Stimulated activated naive CD4-positive, alpha-beta T cell treated with Interleukin-2 at 50 U/mL for 16 hours (primary cell): ENCODE measurements at regions not wholly inside any gene's neighbourhood (a gene's known extent, or its start where the extent isn't known, plus 50 kb on each side); places are given as distances from the start of the nearest gene placed in this dataset.

Experiments
- DNase-seq: peaks from one replicate; lab custom pipeline; 2025; lab: John Stamatoyannopoulos, UW

DNA sequence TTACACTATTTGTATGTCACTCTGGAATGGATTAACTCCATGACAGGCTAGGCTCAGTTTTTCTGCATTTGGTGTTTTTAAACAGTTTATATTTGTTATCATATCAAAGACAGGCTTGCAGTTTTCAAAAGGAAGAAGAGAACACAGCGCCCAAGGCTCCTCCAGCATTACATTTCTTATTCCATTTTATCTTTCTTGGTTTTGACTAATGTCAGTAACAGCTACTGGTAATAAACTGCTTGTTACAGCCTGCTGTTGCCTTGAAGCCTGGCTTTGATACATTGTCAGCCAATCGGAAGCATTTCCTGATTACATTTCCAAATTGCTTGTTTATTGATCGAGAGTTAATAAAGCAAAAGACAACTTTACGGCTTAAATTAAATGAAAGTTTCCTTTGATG, 166.0 kb upstream of the MDFIC start:
- DNase-seq = no peak

- DNase-seq = no peak
Observed at GRCh38 chr7:114758661-114759227, 163.2 kb upstream of the MDFIC start.

DNA sequence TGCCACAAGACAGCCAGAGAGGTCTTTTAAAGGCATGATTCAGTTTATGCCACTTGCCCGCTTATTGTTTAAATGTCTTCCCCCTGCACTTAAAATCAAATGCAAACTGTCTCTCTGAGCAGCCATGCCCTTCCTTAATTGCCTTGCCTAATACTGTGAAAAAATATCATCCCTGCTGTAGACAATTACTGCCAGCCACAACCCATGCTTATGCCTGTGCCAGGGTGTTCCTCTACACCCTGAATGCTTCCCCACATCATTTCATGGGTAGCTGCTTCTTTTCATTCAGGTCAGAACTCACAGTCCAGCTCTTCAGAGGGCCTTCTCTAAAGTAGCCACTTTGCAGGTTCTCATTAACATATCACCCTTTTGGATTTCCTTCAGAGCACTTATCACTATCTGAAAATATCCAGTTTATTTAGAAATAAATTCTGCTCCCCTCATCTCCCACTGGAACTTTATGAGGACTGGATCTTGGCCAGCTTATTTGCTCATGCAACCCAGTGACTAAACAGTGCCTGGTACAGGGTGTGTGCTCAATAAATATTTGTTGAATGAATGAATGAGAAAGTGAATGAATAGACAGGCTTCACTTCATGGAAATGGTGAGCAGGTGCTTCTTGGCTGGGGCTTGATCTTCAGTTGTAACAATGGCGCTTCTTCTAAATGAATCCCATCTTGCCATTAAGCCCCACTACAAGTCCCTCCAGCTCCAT, 162.4 kb upstream of the MDFIC start:
- no peak for DNase-seq

DNA sequence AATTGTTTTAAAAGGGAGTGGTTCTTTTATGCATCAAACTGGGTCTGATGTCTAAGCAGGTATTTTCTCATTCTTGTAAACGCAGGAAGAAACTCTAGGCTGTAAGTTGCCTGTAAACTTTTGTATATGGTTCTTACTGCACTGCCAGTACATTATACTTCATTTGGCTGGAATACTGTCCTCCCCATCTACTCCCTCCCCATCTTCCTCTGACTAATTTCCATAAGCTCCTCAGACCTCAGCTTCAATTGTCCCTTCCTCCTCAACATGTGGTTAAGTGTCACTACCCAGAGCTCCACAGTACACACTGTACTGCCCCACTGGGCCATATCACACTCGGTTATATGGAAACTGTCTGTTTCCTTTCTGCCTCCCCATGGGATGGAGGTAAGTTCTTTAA, 161.4 kb upstream of the MDFIC start:
- no peak for DNase-seq

DNA sequence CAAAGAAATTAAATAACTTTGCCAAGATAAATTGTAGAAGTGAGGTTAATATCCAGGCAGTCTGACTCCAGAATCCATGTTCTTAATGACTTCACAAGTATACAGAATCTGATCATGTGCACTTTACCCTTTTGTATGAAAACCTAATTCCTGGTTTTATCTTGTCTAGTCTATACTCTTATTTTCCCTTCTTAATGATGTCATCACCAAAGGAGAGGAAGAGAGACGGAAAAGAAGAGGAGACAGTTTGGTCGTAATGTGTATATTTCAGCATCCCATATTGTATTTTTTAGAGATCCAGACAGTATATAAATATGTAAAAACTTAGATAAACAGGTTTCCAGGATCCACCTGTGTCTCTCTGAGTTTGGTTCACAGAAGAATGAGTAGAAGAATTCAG, 159.9 kb upstream of the MDFIC start:
- DNase-seq = no peak

GRCh38 chr7:114765331-114766040, 156.4 kb upstream of the MDFIC start:
- no peak for DNase-seq

DNA sequence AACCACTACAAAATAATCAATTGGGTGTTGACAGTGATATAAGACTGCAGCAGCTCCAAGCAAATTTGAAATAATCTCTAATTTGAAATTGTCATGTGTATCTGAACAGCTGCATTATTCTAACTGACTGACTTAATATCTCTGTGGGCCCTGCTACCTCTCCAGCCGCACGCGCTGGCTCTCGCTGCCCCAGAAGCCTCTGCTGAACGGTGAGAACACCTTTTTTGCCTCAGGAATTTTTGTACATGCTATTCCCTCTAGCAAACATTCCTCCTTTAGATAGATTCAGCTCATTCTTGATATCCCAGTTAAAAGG, 155.9 kb upstream of the MDFIC start:
- no peak for DNase-seq

- no peak for DNase-seq
Observed at GRCh38 chr7:114777288-114777687, 144.6 kb upstream of the MDFIC start.

- DNase-seq = no peak
Observed at GRCh38 chr7:114783508-114783907, 138.4 kb upstream of the MDFIC start.

- no peak for DNase-seq
Observed at GRCh38 chr7:114784177-114784576, 137.7 kb upstream of the MDFIC start.

DNA sequence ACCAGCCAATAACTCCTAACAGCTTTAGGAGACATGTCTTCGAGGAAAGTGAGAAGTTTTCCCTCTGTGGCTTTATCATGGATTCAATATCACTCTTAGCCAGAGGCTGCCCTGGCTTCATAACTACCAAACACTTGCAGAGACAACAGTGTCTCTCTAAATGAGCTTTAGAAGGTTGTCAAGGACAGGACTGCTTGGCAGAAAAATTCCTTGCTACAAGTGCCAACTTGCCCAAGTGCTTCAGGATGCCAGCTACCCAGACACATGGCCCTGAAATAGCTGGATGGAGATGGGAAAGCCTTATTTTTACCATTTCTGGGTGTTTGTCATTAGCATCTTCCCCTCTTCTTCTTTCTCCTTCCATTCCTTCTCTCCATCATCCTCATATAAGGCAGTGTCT, 137.1 kb upstream of the MDFIC start:
- DNase-seq = no peak

GRCh38 chr7:114785496-114785895, 136.4 kb upstream of the MDFIC start:
- DNase-seq = no peak

GRCh38 chr7:114786455-114786854, 135.4 kb upstream of the MDFIC start:
- no peak for DNase-seq

- no peak for DNase-seq
Observed at GRCh38 chr7:114787556-114787955, 134.3 kb upstream of the MDFIC start.

DNA sequence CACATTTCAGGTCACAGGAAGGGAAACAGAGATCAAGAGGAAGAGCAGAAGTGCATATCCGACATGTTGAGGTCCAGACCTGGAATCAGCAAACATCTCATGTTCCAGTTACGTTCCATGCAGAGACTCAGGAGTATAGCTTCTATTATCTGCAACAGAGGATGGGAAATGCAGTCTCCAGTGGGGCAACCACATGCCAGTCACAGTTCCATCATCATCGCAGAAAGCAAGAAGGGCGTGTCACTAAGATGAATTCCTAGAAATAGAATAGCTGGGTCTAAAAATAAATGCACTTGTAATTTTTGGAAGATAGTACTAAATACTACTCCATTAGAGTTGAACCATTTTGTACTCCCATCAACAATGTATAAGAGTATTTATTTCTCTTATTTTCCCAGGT, 133.2 kb upstream of the MDFIC start:
- no peak for DNase-seq

DNA sequence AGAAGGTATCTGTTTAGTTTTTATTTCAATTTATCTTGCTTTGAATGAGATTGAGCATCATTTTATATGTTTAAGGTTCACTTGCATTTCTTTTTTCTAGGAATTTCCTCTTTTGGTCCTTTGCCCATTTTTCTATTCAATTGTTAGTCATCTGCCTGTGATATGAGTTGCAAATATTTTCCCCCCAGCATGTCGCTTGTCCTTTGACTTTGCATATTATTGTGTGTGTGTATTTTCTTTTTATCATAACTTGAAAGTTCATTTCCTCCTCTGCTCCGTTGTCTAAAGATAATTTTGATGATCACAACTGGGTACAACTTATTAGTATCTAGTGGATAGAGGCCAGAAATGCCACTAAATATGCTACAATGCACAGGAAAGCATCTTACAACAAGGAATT, 132.7 kb upstream of the MDFIC start:
- DNase-seq = no peak

- no peak for DNase-seq
Observed at GRCh38 chr7:114789871-114790311, 132.0 kb upstream of the MDFIC start.

DNA sequence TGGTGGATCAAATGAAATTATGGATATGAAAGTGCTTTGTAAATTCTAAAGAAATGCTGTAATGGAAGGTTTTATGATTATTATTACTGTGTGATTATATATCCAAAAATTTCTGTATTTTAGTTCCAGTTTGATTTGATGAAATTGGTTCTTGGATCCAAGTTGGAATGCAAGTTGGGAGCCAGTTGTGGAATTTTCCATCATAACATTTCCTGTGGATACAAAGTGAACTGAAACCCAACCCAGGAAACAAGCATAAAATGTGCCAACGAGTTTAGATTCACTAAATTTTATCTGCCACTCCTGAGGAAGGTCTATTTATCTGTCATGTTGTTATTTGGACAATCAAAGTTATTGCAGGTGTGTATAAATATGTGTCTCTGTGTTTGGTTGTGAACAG, 131.4 kb upstream of the MDFIC start:
- no peak for DNase-seq

DNA sequence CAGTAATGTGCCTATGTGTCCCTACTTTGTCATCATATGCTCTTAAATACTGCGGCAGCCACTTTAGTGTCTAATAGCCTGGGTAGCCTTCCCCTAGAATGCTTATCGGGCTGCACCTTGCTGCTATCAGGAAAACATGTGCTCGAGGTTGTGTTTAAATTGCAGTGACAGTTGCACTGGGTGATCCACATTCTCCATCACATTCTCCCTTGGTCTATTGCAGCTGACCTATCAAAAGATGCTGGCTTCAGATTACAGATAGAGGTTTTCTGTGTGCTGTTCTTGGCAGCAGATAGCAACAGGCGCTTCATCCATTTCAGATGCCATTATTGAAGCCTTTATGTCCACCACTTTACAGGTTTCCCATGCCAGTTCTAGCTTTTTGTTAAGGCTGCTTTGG, 130.1 kb upstream of the MDFIC start:
- no peak for DNase-seq

DNA sequence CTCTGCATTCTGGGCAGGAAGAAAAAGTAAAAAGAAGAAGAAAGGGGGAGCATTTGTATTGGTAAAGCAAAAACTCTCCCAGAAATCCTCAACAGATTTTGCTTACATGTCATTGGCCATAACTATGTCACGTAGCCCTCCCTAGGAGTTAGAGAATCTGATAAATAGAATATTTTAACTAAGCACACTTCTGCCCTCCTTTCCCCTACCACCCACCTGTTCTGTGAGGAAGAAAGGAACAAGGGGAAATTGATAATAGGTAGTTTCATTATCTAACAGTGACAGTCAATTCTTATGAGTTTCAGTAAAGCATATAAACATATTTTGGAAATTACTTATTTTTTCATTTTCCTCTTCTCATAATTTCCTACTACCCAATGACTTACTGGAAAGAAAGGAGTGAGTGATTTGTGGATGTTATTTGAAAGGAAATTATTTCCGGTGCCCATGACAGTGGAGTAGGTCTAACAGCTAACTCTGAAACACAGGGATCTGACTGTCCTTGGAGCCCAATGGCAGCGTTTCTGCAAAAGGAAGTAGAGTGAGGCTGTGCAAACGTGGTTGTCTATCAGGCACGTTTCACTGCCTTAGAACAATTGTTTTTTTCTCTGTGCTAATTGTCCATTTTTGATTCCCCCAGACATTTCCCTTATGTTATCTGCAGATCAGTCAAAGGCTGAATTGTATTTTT, 128.6 kb upstream of the MDFIC start:
- DNase-seq = no peak

DNA sequence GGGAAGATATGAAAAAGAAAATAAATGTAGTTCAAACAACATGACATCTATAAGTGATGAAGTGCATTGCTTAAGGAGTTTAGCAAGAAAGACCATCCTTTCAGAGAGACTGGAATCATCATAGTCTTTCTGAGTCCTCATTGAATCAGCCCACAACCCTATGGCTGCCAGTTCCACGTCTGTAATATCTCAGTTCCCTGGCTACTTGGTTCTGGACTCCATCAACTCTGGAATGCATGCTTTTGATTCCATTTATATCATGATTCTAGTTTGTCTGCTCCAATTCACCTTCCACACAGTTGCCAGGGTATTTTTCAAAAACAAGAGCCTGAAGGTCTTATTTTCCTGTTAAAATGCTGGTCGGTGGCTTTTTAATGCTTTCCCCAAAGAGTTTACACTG, 126.4 kb upstream of the MDFIC start:
- DNase-seq = no peak

GRCh38 chr7:114799628-114800028, 122.3 kb upstream of the MDFIC start:
- no peak for DNase-seq

GRCh38 chr7:114802632-114803031, 119.3 kb upstream of the MDFIC start:
- no peak for DNase-seq
